Left lung (tissue), 4 donors: ENCODE measurements at regions not wholly inside any gene's neighbourhood (a gene's known extent, or its start where the extent isn't known, plus 50 kb on each side); places are given as distances from the start of the nearest gene placed in this dataset.

Source experiments
- ATAC-seq: fragments of 200-7000 bp; cut with Tn5 transposase; one replicate; pipeline ENCODE4 v1.9.1; 2020; ENCODE audit warnings: moderate library complexity
- DNase-seq, 4 donors: peaks; one replicate each; pipeline ENCODE4 v3.0.0-alpha.2; 2013 to 2020
- H3K27ac ChIP-seq, 2 donors: fragments of 200-600 bp; sonication (generic) in 1 of 2; one replicate each; pipeline versions ENCODE4 v1.5.0 to v1.8.0; 2020 to 2021
- H3K27me3 ChIP-seq, 2 donors: fragments of 200-600 bp; sonication (generic) in 1 of 2; one replicate each; pipeline versions ENCODE4 v1.5.0 to v1.8.0; 2020 to 2021
- H3K36me3 ChIP-seq, 2 donors: fragments of 200-600 bp; sonication (generic) in 1 of 2; one replicate each; pipeline versions ENCODE4 v1.5.0 to v1.8.0; 2020 to 2021
- H3K4me1 ChIP-seq, 2 donors: fragments of 200-600 bp; one replicate each; pipeline ENCODE4 v1.8.0; 2021
- H3K4me3 ChIP-seq, 2 donors: fragments of 200-600 bp; sonication (generic) in 1 of 2; one replicate each; pipeline versions ENCODE4 v1.5.0 to v1.8.0; 2020 to 2021; ENCODE audit warnings: mild to moderate bottlenecking in 1 of 2
- H3K9me3 ChIP-seq, 2 donors: fragments of 200-600 bp; sonication (generic) in 1 of 2; one replicate each; pipeline versions ENCODE4 v1.5.0 to v1.8.0; 2020 to 2021
- CTCF ChIP-seq, 2 donors: fragments of 200-600 bp; sonication (generic) in 1 of 2; IDR thresholded peaks; one replicate each; pipeline versions ENCODE4 v1.5.0 to v1.8.0; 2021; ENCODE audit warnings: antibody characterized with exemption in 2 of 2
- intact Hi-C, 2 donors: fragments of 100-400 bp; cut with DNase I; formaldehyde crosslinking; loops; one replicate each; pipeline versions ENCODE4 v1.11.2 to v1.14.2; 2022
- donor health status: DM: no; HTN: yes; CAD: no.
- donor health status: DM: no; HTN: no; CAD: no.

- Histone ChIP-seq H3K27ac (no peak overlapping the region), H3K9me3 (peaks cover 0 to 2% of the 10 kb centered on the region in 2 donors), H3K4me1 (no peaks in the 10 kb centered on the region), H3K27me3 (no peaks in the 10 kb centered on the region), H3K4me3 (no peak overlapping the region), H3K36me3 (no peaks in the 10 kb centered on the region)
- ATAC-seq = no peak
- TF ChIP-seq CTCF (IDR thresholded peaks at IDR 0.05) = no peak
- no peak for DNase-seq
- intact Hi-C loops = no loop called here
These were observed 312.1 kb upstream of the MEOX2 start for GRCh38 chr7:15998617-15999016.

GRCh38 chr7:15995027-15995426 lies 308.5 kb upstream of the MEOX2 start:
- intact Hi-C loops = no loop called here
- H3K4me3 ChIP-seq = no peak overlapping the region

GRCh38 chr7:15989194-15989593 lies 302.7 kb upstream of the MEOX2 start:
- Histone ChIP-seq H3K27ac (no peak overlapping the region), H3K36me3 (no peaks in the 10 kb centered on the region), H3K4me1 (no peaks in the 10 kb centered on the region), H3K4me3 (no peak overlapping the region), H3K27me3 (no peaks in the 10 kb centered on the region), H3K9me3 (peaks cover 0 to 5% of the 10 kb centered on the region in 2 donors)
- DNase-seq (no peak), ATAC-seq (no peak)
- TF ChIP-seq CTCF (IDR thresholded peaks at IDR 0.05) = no peak
- intact Hi-C loops = no loop called here

More at GRCh38 chr7:15995027-15995426, 308.5 kb upstream of the MEOX2 start:
- DNase-seq (peak in 1 of 4 donors; percentile 41), ATAC-seq (no peak)
- Histone ChIP-seq H3K4me1 (no peaks in the 10 kb centered on the region), H3K27ac (no peak overlapping the region), H3K27me3 (no peaks in the 10 kb centered on the region), H3K36me3 (no peaks in the 10 kb centered on the region), H3K9me3 (peaks cover 0 to 5% of the 10 kb centered on the region in 2 donors)
- no peak for TF ChIP-seq CTCF (IDR thresholded peaks at IDR 0.05)

- Histone ChIP-seq H3K9me3 (no peaks in the 10 kb centered on the region), H3K4me3 (no peak overlapping the region), H3K36me3 (no peaks in the 10 kb centered on the region), H3K4me1 (no peaks in the 10 kb centered on the region), H3K27ac (peak overlapping the region in 1 of 2 donors; percentile 6), H3K27me3 (no peaks in the 10 kb centered on the region)
- no peak for ATAC-seq
- TF ChIP-seq CTCF (IDR thresholded peaks at IDR 0.05) = no peak
- intact Hi-C loops = no loop called here
- DNase-seq = no peak
These were observed 299.3 kb upstream of the MEOX2 start for GRCh38 chr7:15985587-15986384.

GRCh38 chr7:15977663-15978062 lies 291.2 kb upstream of the MEOX2 start:
- Histone ChIP-seq H3K27ac (no peak overlapping the region), H3K4me3 (no peak overlapping the region), H3K4me1 (peaks cover 0 to 4% of the 10 kb centered on the region in 2 donors), H3K27me3 (no peaks in the 10 kb centered on the region), H3K36me3 (no peaks in the 10 kb centered on the region), H3K9me3 (no peaks in the 10 kb centered on the region)
- DNase-seq (no peak), ATAC-seq (no peak)
- intact Hi-C loops = no loop called here
- TF ChIP-seq CTCF (IDR thresholded peaks at IDR 0.05) = no peak
